AG10803 (cell line): ENCODE measurements at regions not wholly inside any gene's neighbourhood (a gene's known extent, or its start where the extent isn't known, plus 50 kb on each side); places are given as distances from the start of the nearest gene placed in this dataset.
A peak's percentile ranks its signal among the peaks of the same experiment; 100 is the strongest.

Experiments used
- DNase-seq: peaks from one replicate; pipeline ENCODE4 v3.0.0; 2010; ENCODE audit warnings: low read depth
- H3K4me3 ChIP-seq: 2 replicates; pipeline ENCODE4 v1.5.1; 2011; ENCODE audit warnings: mild to moderate bottlenecking, low read length, control low read depth
- CTCF ChIP-seq: conservative IDR thresholded peaks from 2 replicates; pipeline ENCODE4 v1.5.1; 2011; ENCODE audit warnings: mild to moderate bottlenecking, low read length, control low read depth, inconsistent platforms

- no peak overlapping the region for H3K4me3 ChIP-seq
- DNase-seq: peak; percentile 47
- TF ChIP-seq CTCF: no peak
These were observed 216.9 kb downstream of the UXS1 start for GRCh38 chr2:105977212-105977611.

- H3K4me3 ChIP-seq: no peak overlapping the region
- TF ChIP-seq CTCF: no peak
- DNase-seq: no peak
These were observed 219.3 kb downstream of the UXS1 start for GRCh38 chr2:105974812-105975211.

- no peak for TF ChIP-seq CTCF
- DNase-seq: no peak
- no peak overlapping the region for H3K4me3 ChIP-seq
These were observed 221.2 kb downstream of the UXS1 start for GRCh38 chr2:105972927-105973326.

- no peak overlapping the region for H3K4me3 ChIP-seq
- DNase-seq: no peak
- TF ChIP-seq CTCF: no peak
These were observed 221.9 kb downstream of the UXS1 start for GRCh38 chr2:105972246-105972645.

GRCh38 chr2:105969552-105969951 is 224.5 kb downstream of the UXS1 start:
- DNase-seq: no peak
- no peak overlapping the region for H3K4me3 ChIP-seq
- TF ChIP-seq CTCF: peak; percentile 21

- TF ChIP-seq CTCF: no peak
- no peak overlapping the region for H3K4me3 ChIP-seq
- DNase-seq: no peak
These were observed 217.5 kb downstream of the NCK2 start for GRCh38 chr2:105962221-105962620.

GRCh38 chr2:105961599-105962146 is 217.0 kb downstream of the NCK2 start:
- no peak for DNase-seq

More at GRCh38 chr2:105961599-105962146, 217.0 kb downstream of the NCK2 start:
- TF ChIP-seq CTCF: no peak
- no peak overlapping the region for H3K4me3 ChIP-seq
